ENCODE measurements at regions not wholly inside any gene's neighbourhood (a gene's known extent, or its start where the extent isn't known, plus 50 kb on each side); places are given as distances from the start of the nearest gene placed in this dataset.

- Histone ChIP-seq H3K27ac (no peak overlapping the region), H3K27me3 (no peaks in the 10 kb centered on the region), H3K9me3 (no peaks in the 10 kb centered on the region), H3K4me1 (no peaks in the 10 kb centered on the region), H3K4me3 (no peak overlapping the region), H3K36me3 (replicated peaks in 1 of 2; ENCODE audit: insufficient read depth in 1 of 2, low read depth in 2 of 2) (no peaks in the 10 kb centered on the region)
- intact Hi-C loops (cut with DNase I): no loop called here
- ATAC-seq (no peak), DNase-seq (no peak)
- TF ChIP-seq POLR2A (IDR thresholded peaks at IDR 0.05) (no peak), CTCF (IDR thresholded peaks at IDR 0.05) (no peak)
- WGBS, 2 donors: 87 to 90% methylated on average over 2 to 5 of the region's 5 CpGs
Observed at GRCh38 chr2:239878686-239879085, 146.5 kb downstream of the NDUFA10 start.

GRCh38 chr2:239876948-239877289 is 148.2 kb downstream of the NDUFA10 start:
- Histone ChIP-seq H3K9me3 (no peaks in the 10 kb centered on the region), H3K27ac (no peak overlapping the region), H3K27me3 (no peaks in the 10 kb centered on the region), H3K36me3 (replicated peaks in 1 of 2; ENCODE audit: insufficient read depth in 1 of 2, low read depth in 2 of 2) (no peaks in the 10 kb centered on the region), H3K4me3 (no peak overlapping the region), H3K4me1 (no peaks in the 10 kb centered on the region)
- no peak for DNase-seq
- ATAC-seq: no peak
- intact Hi-C loops (cut with DNase I): no loop called here
- 49 to 60% methylated on average over 5 of the region's 5 CpGs for WGBS, 2 donors
- no peak for TF ChIP-seq POLR2A (IDR thresholded peaks at IDR 0.05)
- no peak for TF ChIP-seq CTCF (IDR thresholded peaks at IDR 0.05)

- TF ChIP-seq CTCF (IDR thresholded peaks at IDR 0.05) (no peak), POLR2A (IDR thresholded peaks at IDR 0.05) (no peak)
- Histone ChIP-seq H3K27me3 (no peaks in the 10 kb centered on the region), H3K4me3 (no peak overlapping the region), H3K4me1 (no peaks in the 10 kb centered on the region), H3K27ac (no peak overlapping the region), H3K9me3 (no peaks in the 10 kb centered on the region), H3K36me3 (replicated peaks in 1 of 2; ENCODE audit: insufficient read depth in 1 of 2, low read depth in 2 of 2) (no peaks in the 10 kb centered on the region)
- 45 to 46% methylated on average over 18 of the region's 18 CpGs for WGBS, 2 donors
- no peak for DNase-seq
- ATAC-seq: no peak
- intact Hi-C loops (cut with DNase I): no loop called here
Observed at GRCh38 chr2:239876271-239876947, 148.7 kb downstream of the NDUFA10 start.

GRCh38 chr2:239874636-239875356 is 150.3 kb downstream of the NDUFA10 start:
- DNase-seq: no peak
- WGBS, 2 donors: 65 to 73% methylated on average over 5 to 12 of the region's 12 CpGs

More at GRCh38 chr2:239874636-239875356, 150.3 kb downstream of the NDUFA10 start:
- TF ChIP-seq CTCF (IDR thresholded peaks at IDR 0.05) (no peak), POLR2A (IDR thresholded peaks at IDR 0.05) (no peak)
- ATAC-seq: no peak
- no peaks in the 10 kb centered on the region for H3K9me3 ChIP-seq
- intact Hi-C loops (cut with DNase I): no loop called here
- H3K4me1 ChIP-seq: no peaks in the 10 kb centered on the region
- H3K36me3 ChIP-seq (replicated peaks in 1 of 2; ENCODE audit: insufficient read depth in 1 of 2, low read depth in 2 of 2): no peaks in the 10 kb centered on the region
- H3K4me3 ChIP-seq: no peak overlapping the region
- no peaks in the 10 kb centered on the region for H3K27me3 ChIP-seq
- H3K27ac ChIP-seq: no peak overlapping the region
